NCI-H187 treated with DMSO at 0.1 percent for 48 hours (cell line): ENCODE measurements at regions not wholly inside any gene's neighbourhood (a gene's known extent, or its start where the extent isn't known, plus 50 kb on each side); places are given as distances from the start of the nearest gene placed in this dataset.

Experiments
- DNase-seq: peaks from one replicate; lab custom pipeline; 2025; lab: John Stamatoyannopoulos, UW

DNA sequence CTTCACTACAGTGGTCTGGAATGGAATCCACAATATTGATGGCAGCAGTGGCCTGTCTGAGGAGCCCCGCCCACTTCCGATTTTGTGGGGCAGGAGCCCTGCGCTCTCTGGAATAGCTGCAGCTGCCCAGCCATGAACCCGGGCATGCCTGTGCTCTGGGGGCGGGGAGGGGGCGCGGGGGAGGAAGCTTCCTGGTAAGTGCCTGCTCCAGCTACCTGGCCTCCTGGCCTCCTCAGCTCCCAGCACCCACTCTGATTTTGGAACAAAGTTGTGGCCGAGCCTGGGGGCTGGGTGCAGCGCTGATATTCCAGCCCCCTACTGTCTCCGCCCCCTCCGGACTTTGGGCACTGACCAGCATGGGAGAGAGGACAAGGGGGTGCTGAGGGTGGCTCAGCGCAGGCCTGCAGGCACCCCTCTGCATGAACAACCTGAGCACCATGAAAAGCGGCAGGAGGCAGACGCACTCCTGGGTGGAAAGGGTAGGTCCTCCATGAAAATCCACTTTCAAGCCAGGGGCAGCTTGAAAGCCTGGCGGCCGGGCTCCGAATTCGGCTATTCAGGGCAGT, 972.7 kb upstream of the AGA start:
- DNase-seq, result no peak

DNA sequence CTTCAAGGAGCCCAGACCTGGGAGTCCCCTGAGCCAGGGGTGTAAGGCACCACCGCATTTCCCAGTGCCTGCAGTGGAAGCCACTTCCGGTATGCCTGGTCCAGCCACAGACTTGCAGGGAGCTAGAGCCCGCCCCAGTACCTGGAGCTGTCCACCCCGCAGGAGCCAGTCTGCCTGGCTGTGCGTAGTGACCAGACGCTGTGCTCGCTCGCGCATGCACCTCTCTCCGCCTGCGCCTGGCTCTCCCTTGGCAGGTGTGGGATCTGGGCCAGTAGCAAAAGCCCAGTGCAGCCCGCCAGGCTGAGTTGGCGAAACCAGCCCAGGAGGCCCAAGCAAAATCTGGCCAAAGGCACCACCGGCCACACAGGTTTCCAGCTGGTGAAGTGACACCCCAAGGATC, 973.7 kb upstream of the AGA start:
- DNase-seq, result no peak

DNA sequence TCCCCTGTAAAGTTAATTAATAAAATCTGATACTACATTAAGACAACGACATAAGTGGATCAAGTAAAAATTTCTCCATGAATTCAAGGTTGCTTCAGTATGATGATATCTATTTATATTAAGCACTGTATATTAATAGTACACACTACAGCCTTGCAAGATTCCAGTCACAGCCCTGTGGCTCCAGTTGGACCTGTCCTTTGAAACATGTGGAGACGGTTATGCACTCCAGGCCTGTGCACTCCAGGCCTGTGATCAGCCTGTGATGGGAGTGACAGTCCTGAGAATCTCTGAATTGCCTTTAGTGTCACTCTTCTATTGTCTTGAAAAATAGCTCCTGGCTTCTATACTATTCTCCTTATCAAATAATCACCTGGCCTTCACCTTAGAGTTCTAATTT, 981.1 kb upstream of the AGA start:
- no peak for DNase-seq

DNA sequence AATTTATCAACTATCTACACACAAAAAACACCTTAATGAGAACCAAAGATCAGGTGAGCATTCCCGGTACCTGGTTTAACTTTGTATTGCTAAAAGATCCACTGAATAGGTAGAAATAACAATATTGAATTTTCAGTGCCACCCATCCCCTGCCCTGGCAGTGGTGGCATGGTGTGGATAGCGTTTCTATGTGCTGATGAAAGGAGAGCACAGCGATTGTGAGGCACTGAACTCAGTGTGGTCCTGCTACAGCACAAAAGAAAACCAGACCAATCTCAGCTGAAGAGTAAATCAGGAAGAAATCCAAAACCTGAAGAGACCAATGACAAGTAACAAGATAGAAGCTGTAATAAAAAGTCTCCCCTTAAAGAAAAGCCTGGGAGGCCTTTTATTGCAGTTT, 984.6 kb upstream of the AGA start:
- DNase-seq, result no peak

DNA sequence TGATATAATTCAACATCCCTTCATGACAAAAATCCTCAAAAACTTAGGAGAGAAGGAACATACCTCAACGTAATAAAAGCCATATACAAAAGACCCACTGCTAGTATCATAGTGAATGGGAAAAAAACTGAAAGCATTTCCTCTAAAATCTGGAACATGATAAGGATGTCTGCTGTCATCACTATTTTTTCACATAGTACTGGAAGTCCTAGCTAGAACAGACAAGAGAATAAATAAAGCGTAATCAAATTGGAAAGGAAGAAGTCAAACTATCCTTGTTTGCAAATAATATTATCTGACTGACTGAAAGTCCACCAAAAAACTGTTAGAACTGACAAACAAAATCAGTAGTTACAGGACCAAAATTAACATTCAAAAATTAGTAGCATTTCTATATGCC, 985.4 kb upstream of the AGA start:
- DNase-seq, result no peak

DNA sequence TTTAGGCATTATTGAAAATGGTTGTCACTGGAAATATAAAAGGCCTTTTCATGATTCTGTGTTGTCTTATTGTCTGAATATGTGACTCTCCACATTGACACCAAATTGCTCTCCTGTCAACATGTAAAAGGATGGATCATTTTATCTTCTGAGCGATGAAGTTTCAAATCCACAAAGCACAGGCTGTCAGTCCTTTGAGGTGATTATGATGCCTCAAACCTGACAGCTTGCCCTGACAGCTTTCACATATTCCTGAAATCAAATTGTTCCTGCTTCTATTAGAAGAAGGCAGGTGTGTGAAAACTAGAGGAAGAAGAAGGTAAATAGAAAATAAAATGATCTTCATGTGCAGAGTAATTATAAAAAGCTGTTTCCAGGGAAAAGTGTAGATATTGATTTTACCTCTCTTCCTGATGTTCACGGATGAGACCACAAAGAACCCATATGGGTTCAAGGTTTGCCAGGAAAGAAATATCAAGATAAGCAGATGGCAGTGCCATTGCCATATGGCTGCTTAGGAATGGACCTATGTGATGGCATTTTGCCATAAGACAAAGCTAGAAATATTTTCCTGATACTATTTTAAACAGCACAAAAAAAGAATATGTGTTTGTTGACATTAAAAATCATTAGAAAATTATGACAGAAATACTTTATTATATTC, 1006.3 kb upstream of the AGA start:
- DNase-seq, result no peak

DNA sequence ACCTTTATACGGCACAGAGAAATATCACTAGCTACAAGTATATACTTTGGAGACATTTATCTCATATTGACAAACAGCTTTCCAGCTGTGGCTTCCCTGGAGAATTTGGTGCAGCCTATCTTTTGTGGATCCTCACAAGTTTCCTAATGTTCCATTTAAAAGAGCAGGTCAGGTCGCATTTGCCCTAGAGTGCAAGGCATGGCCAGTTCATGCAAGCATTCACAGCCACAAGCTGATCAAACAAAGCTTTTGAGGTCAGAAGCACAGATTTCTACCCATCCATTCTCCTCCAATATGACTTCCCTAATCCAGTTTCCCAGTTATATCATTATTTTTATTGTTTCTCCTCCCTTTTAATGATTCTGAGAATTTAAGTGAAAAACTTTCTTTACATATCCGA, 1008.4 kb upstream of the AGA start:
- no peak for DNase-seq

DNA sequence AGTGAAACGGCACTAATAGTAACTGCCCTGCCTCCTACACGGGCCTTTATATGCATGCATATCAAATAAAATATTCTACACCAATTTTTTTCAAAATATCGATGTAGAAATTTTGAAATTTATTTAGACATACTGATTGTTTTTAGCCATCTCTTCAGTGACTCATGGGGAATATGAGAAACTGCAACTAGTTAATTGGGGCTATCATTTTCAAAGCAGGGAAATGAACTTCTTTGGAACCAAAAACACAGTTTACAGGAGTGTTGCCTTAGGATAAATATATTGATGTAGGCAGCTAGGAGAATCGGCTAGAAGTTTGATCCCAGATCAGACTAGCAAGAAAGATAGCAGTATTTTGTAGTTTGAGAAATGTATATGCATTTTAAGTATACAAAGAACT, 1010.8 kb upstream of the AGA start:
- DNase-seq, result no peak

DNA sequence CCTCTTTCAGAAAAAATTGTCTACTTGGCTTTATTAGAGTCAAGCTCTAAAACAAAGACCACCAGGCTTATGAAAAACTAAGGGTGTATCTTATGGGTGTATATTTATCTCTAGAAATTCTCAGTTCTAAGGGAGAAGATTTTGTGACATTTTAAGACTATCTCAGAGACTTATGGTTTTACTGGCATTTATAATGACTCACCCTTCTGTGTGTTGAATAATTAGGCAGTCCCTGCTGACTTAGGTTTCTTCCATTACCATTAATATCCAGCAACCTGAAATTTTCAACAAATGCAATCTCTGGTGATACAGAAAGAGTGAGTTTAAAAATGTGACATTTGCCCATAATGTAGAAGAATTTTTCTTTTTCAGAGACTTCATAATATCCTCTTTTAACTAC, 1015.0 kb upstream of the AGA start:
- DNase-seq, result no peak

DNA sequence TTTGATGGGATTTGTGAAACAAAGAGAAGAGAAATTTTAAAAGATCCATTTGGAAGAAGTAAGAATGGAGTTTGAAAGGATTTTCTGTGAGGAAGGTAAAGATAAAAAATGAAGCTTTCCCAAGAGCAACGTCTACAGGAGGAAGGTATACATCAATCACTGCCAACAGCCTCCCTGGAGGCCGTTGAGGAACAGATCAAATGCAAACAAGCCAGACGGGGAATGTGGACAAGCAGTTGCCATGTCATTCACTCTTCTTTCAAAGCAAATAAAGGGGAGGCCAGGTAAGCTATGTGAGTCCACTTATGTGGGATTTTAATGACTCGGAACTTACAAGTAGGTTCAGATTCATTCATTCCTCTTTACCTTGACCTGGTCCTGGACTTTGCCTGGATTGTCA, 1020.5 kb upstream of the AGA start:
- DNase-seq, result no peak

DNA sequence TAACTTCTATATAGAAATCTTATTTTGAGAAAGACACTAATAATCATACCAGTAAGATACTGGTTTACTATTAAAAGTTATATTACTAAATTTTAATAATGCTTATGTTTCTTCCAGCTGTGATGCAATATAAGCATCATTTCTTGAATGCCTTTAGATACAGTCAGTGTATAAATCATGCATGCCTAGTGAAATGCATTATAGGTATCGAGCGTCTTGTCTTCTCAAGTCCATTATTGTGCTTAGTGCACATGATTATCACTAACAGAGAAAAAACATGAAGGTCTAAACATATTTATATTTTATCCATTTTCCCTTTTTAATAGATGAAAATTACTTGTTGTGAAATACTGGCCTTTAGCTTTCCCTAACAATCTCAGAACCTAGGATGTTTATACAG, 1021.5 kb upstream of the AGA start:
- no peak for DNase-seq

DNA sequence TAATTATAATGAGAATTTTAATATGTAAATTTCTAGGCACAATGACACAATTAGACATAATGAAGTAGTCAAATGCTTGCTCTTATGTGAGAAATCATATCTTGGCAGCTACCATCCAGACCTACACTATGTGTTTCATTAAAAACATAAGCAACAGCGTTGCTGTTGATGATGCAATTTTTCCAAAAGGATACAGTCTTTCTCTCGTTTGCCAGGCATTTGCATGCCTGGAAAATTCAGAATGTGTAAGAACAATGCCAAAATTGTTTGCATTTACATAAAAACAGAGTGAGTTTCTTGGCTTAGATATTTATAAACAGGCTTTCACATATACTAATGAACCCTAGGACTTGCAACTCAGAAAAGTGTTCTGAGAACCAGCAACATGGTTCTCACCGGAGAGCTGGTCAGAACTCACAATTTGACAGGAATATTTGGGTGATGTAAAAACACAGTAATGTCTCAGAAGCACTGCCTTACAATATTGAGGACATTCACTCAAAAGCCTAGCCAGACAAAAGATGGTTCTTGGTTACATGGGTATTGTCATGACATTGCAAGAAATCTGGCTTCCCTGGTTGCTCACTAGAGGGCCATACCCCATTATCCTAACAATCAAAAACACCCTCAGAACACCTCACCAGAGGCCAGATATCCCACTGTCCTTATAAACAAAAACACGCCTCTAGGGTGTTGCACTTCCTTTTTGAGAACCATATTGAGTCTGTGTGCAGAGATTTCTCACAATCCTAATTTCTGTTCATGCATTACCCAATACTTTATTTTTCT, 1029.0 kb upstream of the AGA start:
- no peak for DNase-seq

DNA sequence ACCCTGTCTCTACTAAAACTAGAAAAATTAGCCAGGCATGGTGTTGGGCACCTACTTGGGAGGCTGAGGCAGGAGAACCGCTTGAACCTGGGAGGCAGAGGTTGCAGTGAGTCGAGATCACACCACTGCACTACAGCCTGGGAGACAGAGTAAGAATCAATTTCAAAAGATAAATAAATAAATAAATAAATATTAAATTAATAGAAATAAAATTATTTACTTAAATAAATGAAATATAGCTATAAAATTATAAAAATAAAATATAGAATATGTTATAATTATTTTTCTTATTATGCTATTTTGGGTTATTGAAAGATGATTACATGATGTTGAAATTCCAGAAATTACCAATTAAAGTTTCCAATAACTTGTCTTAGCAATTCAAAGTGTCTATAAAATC, 1029.8 kb upstream of the AGA start:
- DNase-seq, result no peak

DNA sequence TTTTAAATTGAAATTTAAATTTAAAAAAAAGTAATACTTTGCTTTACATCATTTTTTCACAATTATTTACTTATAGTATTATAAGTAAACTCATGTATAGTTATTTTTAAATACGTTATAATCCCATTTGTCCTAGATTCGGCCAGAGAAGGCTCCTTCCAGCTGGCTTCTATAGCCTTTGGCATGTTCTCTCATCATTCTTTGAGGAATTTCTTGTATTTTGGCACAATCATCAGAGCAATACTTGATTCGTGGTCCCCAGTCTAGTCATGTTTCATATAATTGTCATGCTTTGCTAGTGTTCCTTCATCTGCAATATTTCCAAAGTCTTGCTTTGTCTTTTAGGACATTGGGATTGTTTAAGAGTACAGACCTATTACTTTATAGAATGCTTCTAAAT, 1037.9 kb upstream of the AGA start:
- DNase-seq, result no peak

DNA sequence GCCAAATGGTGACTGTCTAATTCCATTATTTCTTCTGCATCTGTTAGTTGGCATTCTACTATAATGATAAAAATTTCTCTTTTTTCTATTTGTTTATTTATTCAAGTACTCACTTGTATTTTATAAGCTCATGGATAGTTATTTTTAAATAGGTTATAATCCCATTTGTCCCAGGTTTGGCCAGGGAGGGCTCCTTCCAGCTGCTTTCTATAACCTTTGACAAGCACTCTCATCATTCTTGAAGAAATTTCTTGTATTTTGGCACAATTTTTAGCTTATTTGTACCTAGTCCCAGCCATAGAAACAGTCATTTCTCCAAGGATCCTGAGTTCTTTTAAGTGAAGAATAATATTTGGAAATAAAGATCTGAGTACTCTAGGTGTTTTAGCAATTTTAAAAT, 1038.6 kb upstream of the AGA start:
- DNase-seq, result no peak

DNA sequence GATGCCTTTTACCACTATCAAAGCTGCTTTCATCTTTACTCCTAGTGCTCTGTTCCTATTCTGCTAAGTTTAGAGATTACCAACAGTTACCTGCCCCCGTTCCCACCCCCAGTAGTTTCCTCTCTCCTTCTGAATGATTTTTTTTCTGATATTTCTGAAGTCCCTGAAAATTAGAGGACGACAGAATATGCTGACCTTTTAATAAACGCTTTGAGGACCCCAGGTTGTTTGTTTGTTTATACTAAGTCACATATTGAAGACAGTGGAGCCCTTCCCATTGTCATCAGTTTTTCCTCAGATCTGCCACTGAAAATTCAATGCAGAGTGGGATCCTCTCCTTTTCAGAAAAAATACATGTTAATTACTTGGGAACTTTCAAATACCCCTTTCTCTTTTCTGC, 1039.3 kb upstream of the AGA start:
- no peak for DNase-seq

DNA sequence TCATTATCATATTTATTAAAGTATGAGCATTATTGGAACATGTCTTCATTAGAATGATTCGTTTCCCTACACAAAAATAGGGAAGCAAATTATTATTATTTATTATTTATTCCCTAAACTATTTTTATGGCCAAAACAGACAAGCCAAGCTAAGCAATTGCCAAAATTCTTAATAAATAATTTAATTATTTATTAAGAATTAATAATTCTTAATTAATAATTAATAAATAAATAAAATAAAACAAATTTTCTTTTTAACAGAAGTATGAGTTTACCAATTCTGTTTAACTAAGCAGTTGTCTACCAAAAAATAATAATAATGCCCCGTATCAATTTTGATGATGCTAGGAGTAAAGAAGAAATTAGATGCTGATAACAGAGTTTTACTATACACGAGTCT, 1080.8 kb upstream of the AGA start:
- DNase-seq, result no peak

DNA sequence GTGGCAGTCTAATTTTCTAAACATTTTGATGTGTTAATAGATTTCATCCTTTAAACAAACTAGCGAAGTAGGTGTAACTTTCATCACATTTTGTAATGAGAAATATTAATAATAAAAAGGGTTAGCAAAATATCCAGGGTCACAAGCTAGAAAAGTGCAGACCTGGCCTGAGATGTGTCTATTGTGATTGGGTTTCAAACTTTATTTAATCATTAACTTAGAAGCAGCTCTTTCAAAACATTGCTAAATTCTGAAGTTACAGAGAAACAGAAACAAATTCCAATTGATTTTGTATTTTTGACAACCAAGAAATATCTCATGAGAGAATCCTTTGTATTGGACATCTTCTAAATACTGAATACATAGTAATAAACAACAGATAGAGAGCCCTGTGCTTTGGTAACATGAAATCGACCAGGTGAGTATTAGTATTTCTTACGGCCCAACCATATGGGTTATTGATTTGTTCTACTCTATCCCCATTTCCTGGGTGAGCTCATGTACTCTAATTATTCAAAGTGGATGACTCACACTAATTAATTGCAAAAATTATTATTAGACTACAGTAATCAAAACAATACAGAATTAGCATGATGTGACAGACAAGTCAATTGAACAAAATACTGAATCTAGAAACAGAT, 1093.8 kb upstream of the AGA start:
- DNase-seq, result no peak

DNA sequence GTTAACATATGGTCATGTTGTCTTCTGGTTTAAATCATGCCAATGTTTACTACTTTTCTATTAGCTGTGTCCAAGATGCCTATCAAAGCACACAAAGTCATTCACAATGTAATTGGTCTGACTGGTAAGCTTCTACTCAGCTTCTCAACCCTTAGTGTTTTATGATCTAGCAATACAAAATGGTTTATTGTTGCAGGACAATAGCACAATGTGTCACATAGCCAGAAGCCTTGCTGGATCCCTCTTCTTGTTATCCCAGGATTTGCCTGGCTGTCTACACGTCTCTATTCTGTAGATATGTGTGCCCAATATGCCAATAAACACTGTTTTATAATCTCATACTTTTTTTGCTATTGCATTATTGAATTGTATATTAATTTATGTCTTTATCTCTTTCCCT, 1111.0 kb upstream of the AGA start:
- no peak for DNase-seq

DNA sequence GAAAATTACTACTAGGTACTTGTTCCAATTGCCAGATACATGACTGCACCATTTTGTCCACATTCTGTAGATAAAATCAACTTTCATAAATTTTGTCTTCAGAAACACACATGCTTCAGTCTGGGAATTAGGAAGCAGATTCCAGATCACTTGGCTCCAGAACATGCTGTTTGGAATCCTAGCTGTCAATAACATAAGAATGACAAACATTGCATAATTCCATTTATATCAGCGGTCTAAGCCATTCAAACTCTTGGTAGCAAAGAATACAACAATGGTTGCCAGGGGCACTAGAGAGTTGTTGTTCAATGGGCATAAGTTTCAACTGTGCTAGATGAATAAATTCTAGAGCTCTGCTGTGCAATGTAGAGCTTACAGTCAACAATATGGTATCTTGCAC, 1112.1 kb upstream of the AGA start:
- DNase-seq, result no peak

DNA sequence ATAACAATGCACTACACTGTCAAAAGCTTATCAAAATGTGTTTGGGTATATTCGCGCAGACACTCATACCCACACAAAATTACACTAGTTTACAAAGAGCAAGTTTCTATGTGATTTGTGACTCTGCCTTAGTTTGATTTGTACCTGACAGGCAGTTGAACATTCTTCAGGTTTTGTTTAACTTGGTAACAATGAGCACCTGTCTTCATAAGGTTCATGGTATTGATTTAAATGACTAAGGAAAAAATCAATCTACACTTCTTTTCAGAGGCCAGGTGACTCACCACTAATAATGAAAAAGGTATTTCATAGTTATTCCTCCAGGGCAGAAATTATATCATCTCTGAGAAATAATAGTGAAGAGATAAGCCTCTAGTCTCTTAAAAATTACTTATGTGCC, 1114.6 kb upstream of the AGA start:
- DNase-seq, result no peak

DNA sequence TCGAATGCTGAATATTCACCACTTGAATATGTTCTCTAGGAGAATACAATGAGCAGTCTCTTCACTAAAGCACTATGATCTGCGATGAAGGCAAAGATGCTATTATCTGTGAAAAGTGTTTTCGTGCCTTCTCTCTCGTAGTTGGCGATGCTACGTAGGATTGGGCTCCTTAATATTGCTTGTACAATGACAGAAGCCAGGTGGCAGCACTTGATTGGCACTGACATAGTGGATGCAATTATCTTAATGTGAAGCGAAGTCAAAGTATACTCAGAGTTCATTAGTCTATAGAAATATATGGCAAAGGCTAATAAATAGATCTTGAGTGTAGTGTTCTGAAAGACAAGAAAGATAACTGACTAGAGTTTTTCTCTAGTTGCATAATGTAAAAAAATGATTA, 1135.7 kb upstream of the AGA start:
- no peak for DNase-seq

DNA sequence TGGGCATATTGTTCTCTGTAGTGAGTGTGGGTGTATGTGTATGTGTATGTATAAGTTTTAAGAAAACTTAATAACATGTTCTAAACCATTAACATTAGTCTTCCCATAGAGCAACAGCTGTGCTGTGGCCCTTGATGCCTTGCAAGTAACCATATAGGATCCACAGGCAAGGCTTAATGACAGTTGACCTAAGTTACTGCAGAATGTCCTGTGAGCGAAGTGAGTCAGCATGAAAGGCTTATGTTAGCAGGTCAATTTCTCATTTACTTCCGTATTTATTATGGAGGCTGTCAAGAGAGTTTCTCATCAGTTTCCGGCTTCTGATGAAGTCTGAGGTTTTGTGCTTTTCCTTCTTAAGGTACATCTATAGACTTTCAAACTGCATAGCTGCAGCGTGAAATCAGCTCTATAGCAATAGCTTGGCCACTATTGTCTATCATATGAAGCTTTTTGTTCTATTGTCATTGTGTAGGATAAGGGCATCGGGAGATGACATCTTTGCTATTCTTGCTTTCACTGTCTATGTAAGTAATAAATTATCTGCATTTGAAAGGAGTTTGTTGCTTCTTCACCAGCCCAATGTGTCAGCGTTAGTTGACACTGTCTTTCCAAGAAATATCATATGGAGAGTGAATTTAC, 1153.4 kb upstream of the AGA start:
- DNase-seq, result no peak
